Superior temporal gyrus (tissue), 1 donor: ENCODE measurements at regions not wholly inside any gene's neighbourhood (a gene's known extent, or its start where the extent isn't known, plus 50 kb on each side); places are given as distances from the start of the nearest gene placed in this dataset.

ENCODE experiments used
- DNase-seq: peaks from one replicate; pipeline ENCODE4 v3.0.0-alpha.2; 2016; ENCODE audit errors: extremely low spot score

GRCh38 chr10:29028486-29028885 is 260.4 kb upstream of the LYZL1 start:
- DNase-seq = no peak

GRCh38 chr10:29030900-29031299 is 258.0 kb upstream of the LYZL1 start:
- no peak for DNase-seq

DNA sequence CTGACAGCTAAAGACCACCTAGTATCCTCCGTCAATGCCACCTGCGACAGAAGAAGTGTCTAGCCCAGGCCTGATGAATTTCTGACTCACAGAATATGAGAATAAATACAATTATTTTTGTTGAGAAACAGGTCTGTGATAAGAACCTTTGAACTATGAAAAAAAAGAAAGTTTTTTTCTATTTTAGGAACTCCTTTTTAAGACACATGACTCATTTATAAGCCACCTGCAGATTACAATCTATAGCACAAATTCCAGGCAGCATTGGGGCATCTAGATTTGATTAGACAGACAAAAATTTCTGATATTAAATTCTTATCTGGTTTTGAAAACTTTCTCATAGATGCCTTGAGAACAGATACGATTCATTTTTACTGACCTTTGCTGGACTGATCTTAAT is 256.7 kb upstream of the LYZL1 start:
- DNase-seq = no peak

DNA sequence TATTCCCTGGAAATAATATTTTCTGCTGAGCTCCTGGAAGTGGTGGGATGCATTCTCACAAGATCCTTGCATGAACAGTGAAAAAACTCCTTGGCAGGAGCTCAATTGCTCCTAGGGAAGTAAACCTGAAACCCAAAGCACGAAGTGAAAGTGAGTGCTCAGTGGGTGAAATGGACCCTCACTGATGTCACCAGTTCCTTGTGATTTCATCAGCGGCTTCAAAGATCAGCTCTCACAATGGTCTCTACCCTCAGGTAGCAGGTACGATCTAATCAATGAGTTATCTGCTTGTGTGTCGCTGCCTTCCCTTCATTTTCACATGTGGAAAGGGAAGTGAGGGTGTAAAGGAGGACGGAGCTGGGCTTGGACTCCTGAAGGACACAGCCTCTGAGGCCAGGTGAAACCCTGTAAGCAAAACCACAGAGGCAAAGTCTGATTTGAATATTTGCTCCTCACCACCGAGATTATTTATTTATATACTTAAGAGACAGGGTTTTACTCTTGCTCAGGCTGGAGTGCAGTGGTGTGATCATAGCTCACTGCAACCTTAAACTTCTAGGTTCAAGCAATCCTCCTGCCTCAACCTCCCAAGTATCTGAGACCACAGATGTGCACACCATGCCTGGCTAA is 255.4 kb upstream of the LYZL1 start:
- no peak for DNase-seq

GRCh38 chr10:29034592-29034991 is 254.3 kb upstream of the LYZL1 start:
- DNase-seq = no peak

DNA sequence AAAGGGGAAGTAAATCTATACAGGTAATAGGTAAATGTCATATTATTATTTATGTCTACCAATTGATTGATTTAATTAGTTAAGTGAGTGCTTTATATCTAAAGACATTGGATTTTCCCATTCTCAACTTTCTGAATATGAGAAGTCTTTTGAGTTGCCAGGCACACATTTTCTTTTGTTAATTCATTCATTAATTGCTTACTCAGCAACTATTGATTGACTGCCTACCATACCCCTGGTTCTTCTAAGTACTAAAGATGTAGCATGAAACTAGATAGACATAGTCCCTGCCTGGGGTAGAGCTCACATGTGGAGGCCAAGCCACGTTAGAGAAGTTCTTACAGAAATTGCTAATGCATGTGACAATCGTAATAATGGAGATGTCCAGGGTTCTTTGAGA is 253.1 kb upstream of the LYZL1 start:
- DNase-seq = no peak

DNA sequence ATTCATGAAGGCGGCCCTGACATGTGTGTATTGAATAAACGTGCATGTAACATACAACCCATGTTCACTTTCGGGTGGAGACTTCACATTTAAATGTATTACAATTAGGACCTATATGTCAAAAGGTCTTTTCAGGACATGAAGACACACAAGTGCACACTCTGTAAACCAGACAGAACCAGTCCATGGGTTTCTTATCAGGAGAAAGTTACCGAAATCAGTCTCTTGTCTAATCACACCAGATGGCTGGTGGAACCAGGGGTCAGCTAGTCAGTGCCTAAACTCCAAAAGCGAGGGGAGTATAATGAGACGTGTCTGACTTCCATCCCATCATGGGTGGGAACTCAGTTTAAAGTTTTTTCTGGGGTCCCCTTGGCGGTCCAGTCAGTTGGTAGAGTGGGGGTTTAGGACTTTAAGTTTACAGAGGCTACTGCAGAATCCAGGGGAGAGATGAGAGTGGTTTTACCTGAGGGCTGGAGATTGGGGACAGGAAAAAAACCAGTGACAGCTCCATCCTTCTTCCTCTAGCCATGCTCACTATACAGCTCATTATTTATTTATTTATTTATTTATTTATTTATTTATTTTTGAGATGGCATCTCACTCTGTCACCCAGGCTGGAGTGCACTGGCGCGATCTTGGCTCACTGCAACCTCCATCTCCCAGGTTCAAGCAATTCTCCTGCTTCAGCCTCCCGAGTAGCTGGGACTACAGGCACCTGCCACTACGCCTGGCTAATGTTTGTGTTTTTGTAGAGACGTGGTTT is 251.3 kb upstream of the LYZL1 start:
- no peak for DNase-seq

DNA sequence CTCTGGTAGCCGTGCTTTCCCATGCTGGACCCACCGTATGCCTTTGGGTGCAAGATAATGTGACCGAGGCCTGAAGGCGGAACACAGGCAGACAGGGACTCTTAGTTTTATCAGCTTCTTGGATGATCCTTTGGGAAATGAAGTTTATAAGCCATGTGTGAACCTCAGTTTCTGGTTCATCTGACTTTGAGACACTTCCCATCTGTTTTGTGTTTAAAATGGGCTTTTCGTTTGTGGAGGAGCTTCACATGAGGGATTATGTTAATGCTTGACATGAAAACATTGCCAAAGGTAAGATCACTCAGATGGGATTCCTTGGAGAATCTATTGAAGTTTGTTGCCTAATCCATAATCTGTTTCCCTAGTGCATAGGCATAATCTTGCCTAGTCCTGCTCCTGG is 249.8 kb upstream of the LYZL1 start:
- no peak for DNase-seq

GRCh38 chr10:29039677-29040189 is 249.1 kb upstream of the LYZL1 start:
- DNase-seq = no peak

GRCh38 chr10:29041616-29042015 is 247.3 kb upstream of the LYZL1 start:
- no peak for DNase-seq

- DNase-seq = no peak
These were observed 240.4 kb upstream of the LYZL1 start for GRCh38 chr10:29048506-29048905.

DNA sequence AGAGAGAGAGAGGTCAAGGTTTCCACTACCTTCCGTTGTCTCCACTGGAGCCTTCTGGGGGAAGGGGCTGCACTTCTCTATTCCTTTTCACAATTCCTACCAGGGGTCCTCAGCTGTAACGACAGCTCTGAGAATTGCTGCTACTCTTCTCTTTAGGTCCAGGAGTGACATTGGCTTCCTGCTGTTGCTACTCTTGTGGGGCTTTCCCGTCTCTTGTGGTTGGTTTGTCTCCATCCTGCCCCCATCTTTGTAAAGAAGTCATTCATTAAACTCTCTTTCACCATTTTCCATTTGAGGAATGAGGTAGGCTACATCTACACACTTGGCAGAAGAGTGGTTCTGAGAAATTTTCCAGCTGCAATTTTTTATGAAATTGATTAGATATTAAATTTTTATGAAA is 238.8 kb upstream of the LYZL1 start:
- no peak for DNase-seq

DNA sequence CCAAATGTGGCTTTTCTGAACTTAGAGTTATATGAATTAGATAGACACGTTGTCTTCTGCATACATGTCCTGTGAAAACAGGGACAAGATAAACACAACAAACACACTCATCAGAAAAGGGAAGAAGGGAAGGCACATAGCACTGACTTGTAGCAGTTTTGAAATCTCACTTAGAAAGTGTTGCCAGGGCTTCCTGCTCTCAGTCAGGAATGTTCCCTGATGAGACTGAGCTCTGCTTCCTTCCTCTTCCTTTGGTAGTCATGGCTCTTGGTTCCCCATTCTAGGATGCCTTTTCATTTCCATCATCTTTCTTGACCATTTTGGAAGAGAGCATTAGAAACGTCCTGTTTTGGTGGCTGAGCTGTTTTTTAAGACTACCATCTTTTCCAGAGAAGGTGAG is 233.8 kb upstream of the LYZL1 start:
- no peak for DNase-seq

- DNase-seq = no peak
These were observed 232.1 kb upstream of the LYZL1 start for GRCh38 chr10:29056729-29057128.

DNA sequence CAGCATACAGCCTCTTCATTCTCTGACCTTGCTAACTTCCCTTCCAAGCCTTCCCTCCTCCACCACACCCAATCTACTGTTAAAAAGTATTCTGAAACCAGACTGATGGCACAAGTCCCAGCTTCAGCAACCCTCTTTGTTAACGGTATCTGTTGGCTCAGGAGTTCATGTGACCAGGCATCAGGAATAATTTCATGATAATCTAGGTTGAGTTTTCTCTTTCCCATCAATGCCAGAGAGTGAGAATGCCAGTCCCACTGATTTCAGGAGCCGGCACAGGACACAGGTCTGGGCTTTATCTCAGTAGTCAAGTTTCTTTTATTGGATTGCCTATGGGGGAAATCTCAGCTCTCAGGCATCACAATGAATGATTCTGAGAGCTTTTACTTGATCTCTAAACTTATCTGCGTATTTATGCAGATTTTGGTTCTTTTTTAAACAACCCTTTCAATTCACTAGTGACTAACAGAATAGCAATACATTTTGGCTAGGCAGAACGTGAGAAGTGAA is 231.0 kb upstream of the LYZL1 start:
- DNase-seq = no peak

GRCh38 chr10:29063806-29064644 is 224.8 kb upstream of the LYZL1 start:
- no peak for DNase-seq

DNA sequence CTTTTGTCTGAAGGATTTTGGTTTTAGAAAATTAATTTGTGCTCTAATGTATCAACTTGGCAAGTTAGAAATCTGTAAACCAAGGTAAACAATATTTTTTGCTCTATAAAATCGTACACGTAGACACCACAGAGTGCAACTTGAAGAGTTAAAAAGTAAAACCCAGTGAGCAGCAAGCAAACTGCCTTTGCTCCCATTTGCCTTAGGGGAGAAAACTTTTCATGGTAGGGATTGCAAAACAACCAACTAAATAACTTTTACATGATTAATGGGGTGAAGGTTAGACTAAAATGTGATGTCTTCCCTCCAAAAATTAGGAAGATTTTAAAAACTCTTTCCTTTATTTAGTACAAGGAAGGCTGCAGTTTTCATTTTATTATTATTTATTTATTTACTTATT is 224.2 kb upstream of the LYZL1 start:
- DNase-seq = no peak

DNA sequence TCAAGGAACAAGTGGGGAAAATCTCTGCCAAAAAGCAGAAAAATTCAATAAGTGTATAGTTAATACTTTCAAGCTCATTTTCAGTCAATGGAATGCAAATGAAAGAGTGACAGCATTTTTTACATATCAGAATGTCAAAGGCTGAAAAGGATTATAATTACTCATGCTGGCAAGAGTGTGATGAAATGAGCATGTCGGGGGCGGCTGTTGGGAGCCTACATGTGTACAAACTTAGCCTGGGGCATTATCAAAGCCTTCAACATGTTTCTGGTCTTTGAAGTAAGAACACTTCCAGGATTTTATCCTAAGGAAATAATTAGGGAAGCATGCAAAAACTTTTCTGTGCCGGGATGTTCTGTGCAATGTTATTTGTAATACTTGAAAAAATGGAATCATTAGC is 221.7 kb upstream of the LYZL1 start:
- no peak for DNase-seq

- DNase-seq = no peak
These were observed 221.2 kb upstream of the LYZL1 start for GRCh38 chr10:29067628-29068027.

DNA sequence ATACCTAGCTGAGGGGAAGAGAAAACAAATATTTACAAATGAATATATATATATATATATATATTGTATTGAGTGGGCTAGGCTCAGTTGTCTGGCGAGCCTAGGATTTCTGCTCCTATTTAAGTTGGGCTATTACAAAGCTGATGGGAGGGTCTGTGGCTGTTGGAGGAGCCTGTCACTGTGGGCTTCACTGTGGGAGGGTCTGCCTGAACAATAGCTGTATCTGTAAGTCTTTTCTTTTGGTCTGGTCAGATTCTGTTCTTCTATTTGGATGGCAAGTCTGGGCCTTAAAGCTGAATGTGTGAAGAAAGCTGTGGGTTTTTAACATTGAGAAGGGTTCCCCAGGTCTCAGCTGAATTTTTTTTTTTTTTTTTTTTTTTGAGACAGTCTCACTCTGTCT is 220.6 kb upstream of the LYZL1 start:
- no peak for DNase-seq

DNA sequence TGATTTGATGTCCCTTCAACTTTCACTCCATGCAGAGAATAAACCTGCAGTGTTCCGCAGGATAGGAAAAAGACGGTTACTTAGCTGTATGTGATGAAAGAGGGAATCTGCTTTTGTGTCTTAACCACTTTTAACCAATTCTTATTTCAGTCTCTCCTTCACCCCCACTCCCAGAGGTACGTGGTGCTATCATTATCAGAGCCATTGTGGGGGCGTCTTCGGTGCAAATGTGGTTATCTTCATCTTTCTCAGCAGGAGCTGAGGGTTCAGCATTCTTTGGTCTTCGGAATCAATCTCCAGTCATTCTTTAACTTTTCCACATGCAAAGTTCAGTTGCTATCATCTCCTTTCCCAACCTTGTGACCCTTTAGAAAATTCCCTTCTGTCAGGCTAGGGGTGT is 219.9 kb upstream of the LYZL1 start:
- DNase-seq = no peak

DNA sequence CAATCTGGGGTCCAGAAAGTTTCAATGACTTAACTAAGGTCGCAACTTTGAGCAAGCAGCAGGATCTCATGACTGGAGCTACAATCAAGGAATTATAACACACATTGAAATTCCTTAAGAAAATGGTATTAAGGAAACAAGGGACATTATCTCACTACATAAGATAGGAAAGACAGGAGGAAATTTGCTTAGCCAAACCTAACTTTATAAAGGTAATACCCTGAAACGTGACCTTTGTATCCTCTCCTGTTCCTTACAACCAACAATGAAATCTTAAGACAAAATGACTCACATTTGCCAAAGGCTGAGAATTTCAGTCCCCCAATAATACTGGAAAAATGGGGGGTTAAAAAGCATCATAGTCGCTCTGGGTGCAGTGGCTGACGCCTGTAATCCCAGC is 218.9 kb upstream of the LYZL1 start:
- no peak for DNase-seq
